CD4-positive, alpha-beta T cell (primary cell): ENCODE measurements at regions not wholly inside any gene's neighbourhood (a gene's known extent, or its start where the extent isn't known, plus 50 kb on each side); places are given as distances from the start of the nearest gene placed in this dataset.

Experiments
- ATAC-seq: fragments of 200-7000 bp; cut with Tn5 transposase; one replicate; pipeline ENCODE4 v1.10.0; 2022; ENCODE audit warnings: mild to moderate bottlenecking; ENCODE audit not compliant: poor library complexity
- CTCF ChIA-PET: fragments of 350-600 bp; sonication (Branson Sonifier 250); formaldehyde crosslinking; loops from one replicate; lab custom pipeline; 2021; ENCODE audit warnings: antibody characterized with exemption, inconsistent platforms; lab: Charles Lee
- POLR2A ChIA-PET: fragments of 350-600 bp; sonication (Branson Sonifier 250); formaldehyde crosslinking; loops from one replicate; lab custom pipeline; 2021; ENCODE audit warnings: antibody characterized with exemption, inconsistent platforms; lab: Charles Lee
- DNase-seq, 14 experiments: peaks; one replicate each; pipeline ENCODE4 v3.0.0-alpha.2; 2013 to 2020; ENCODE audit warnings: mixed read lengths in 2 of 14
- H3K27ac ChIP-seq, 2 donors: one replicate each; pipeline versions ENCODE4 v1.5.1 to v1.7.0; 2013; ENCODE audit warnings: low read length in 2 of 2, low read depth in 1 of 2, mild to moderate bottlenecking in 1 of 2
- H3K27me3 ChIP-seq, 2 experiments: 1 replicate in 1 of 2; 2 replicates in 1 of 2; pipeline versions ENCODE4 v1.6.1 to v1.7.0; 2013; ENCODE audit warnings: low read length in 2 of 2, control low read depth in 1 of 2, mild to moderate bottlenecking in 1 of 2, moderate library complexity in 1 of 2; ENCODE audit not compliant: insufficient read depth in 2 of 2, control insufficient read depth in 1 of 2
- H3K36me3 ChIP-seq: one replicate; pipeline ENCODE4 v1.6.1; 2013; ENCODE audit warnings: low read length, control low read depth; ENCODE audit not compliant: insufficient read depth
- H3K4me1 ChIP-seq: one replicate; pipeline ENCODE4 v1.6.1; 2013; ENCODE audit warnings: low read length, control low read depth; ENCODE audit not compliant: insufficient read depth
- H3K4me3 ChIP-seq: one replicate; pipeline ENCODE4 v1.5.1; 2013; ENCODE audit warnings: mild to moderate bottlenecking, low read length, moderate library complexity
- H3K9me3 ChIP-seq, 2 experiments: 1 replicate in 1 of 2; 2 replicates in 1 of 2; pipeline versions ENCODE4 v1.6.1 to v1.7.0; 2013; ENCODE audit warnings: low read length in 2 of 2, mild to moderate bottlenecking in 2 of 2, control low read depth in 1 of 2, moderate library complexity in 1 of 2; ENCODE audit not compliant: control insufficient read depth in 1 of 2, insufficient read depth in 1 of 2
- H3K27ac Mint-ChIP-seq: one replicate; pipeline ENCODE4 v1.8.0; 2020; ENCODE audit warnings: mixed read lengths
- H3K27me3 Mint-ChIP-seq: one replicate; pipeline ENCODE4 v1.8.0; 2021; ENCODE audit warnings: mixed read lengths
- H3K36me3 Mint-ChIP-seq: one replicate; pipeline ENCODE4 v1.8.0; 2021; ENCODE audit warnings: low read depth, mixed read lengths
- H3K4me1 Mint-ChIP-seq: one replicate; pipeline ENCODE4 v1.8.0; 2021; ENCODE audit warnings: low read depth, mixed read lengths
- H3K4me3 Mint-ChIP-seq: one replicate; pipeline ENCODE4 v1.8.0; 2020; ENCODE audit warnings: mild to moderate bottlenecking, mixed read lengths
- H3K9me3 Mint-ChIP-seq: one replicate; pipeline ENCODE4 v1.8.0; 2020; ENCODE audit warnings: mixed read lengths
- intact Hi-C, 2 experiments: fragments of 100-400 bp; cut with DNase I in 1 of 2; cut with micrococcal nuclease in 1 of 2; formaldehyde crosslinking; loops; one replicate each; pipeline versions ENCODE4 v1.15.1 to v1.9.0; 2023 to 2025; cut with DNase I, micrococcal nuclease
- TF ChIP-seq, protein P1 (sequence below): fragments of 200-600 bp; IDR thresholded peaks from one replicate; pipeline ENCODE4 v1.8.0; 2022; ENCODE audit warnings: antibody characterized with exemption, mild to moderate bottlenecking

DNA sequence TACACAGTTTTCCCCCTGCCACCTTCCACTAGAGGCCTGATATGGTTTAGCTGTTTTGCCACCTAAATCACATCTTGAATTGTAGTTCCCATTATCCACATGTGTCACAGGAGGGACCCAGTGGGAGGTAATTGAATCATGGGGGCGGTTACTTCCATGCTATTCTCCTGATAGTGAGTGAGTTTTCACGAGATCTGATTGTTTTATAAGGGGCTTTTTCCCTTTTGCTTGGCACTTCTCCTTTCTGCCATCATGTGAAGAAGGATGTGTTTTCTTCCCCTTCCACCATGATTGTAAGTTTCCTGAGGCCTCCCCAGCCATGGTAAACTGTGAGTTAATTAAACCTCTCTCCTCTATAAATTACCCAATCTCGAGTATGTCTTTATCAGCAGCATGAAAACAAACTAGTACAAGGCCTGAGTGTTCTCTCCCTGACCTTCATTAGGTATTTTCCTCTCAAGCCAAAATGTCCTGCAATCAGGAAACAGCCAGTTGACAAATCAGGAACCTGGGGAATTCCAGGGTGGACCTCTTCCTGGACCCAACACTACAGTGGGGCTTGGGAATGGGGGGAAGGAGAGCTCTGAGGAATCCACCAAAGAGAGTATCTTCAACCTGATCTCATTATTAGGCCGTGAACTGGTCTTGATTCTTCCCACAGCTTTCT lies 129.9 kb downstream of the TXNL1 start:
- intact Hi-C loops = no loop called here
- no peaks in the 10 kb centered on the region for H3K4me1 Mint-ChIP-seq
- no peak overlapping the region for H3K4me3 Mint-ChIP-seq
- DNase-seq (no peak), ATAC-seq (no peak)
- POLR2A ChIA-PET = no interaction called here
- TF ChIP-seq, protein P1, sequence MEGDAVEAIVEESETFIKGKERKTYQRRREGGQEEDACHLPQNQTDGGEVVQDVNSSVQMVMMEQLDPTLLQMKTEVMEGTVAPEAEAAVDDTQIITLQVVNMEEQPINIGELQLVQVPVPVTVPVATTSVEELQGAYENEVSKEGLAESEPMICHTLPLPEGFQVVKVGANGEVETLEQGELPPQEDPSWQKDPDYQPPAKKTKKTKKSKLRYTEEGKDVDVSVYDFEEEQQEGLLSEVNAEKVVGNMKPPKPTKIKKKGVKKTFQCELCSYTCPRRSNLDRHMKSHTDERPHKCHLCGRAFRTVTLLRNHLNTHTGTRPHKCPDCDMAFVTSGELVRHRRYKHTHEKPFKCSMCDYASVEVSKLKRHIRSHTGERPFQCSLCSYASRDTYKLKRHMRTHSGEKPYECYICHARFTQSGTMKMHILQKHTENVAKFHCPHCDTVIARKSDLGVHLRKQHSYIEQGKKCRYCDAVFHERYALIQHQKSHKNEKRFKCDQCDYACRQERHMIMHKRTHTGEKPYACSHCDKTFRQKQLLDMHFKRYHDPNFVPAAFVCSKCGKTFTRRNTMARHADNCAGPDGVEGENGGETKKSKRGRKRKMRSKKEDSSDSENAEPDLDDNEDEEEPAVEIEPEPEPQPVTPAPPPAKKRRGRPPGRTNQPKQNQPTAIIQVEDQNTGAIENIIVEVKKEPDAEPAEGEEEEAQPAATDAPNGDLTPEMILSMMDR = no peak
- Histone ChIP-seq H3K9me3 (no peaks in the 10 kb centered on the region), H3K36me3 (no peaks in the 10 kb centered on the region), H3K4me1 (no peaks in the 10 kb centered on the region), H3K27ac (no peak overlapping the region), H3K27me3 (no peaks in the 10 kb centered on the region), H3K4me3 (no peak overlapping the region)
- no peaks in the 10 kb centered on the region for H3K9me3 Mint-ChIP-seq
- no peaks in the 10 kb centered on the region for H3K36me3 Mint-ChIP-seq
- peaks cover 10% of the 10 kb centered on the region for H3K27me3 Mint-ChIP-seq
- CTCF ChIA-PET = no interaction called here
- H3K27ac Mint-ChIP-seq = no peak overlapping the region

DNA sequence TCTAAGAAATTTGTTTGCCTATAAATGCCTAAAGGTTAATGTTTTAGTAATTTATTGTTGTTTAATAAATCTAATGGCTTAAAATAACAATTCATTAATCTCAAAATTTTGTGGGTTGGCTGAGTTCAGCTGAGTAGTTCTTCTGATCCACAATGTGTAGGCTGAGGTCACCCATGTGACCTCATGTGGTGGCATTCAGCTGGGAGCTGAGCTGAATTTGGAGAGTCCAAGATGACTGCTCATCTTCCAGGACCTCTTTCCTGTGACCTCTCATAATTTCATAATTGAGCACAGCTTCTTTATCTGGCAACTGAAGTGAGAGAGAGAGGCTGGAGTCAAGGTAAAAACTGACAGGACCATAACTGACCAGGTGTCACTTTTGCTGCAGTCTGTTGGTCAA lies 132.4 kb downstream of the TXNL1 start:
- Mint-ChIP-seq H3K27ac (no peak overlapping the region), H3K9me3 (no peaks in the 10 kb centered on the region), H3K4me1 (no peaks in the 10 kb centered on the region), H3K4me3 (no peak overlapping the region), H3K27me3 (peaks cover 14% of the 10 kb centered on the region), H3K36me3 (no peaks in the 10 kb centered on the region)
- Histone ChIP-seq H3K4me1 (no peaks in the 10 kb centered on the region), H3K27me3 (no peaks in the 10 kb centered on the region), H3K4me3 (no peak overlapping the region), H3K36me3 (no peaks in the 10 kb centered on the region), H3K9me3 (no peaks in the 10 kb centered on the region), H3K27ac (no peak overlapping the region)
- ATAC-seq (no peak), DNase-seq (no peak)
- intact Hi-C loops = no loop called here
- CTCF ChIA-PET = no interaction called here
- POLR2A ChIA-PET = no interaction called here
- TF ChIP-seq, protein P1 = no peak

DNA sequence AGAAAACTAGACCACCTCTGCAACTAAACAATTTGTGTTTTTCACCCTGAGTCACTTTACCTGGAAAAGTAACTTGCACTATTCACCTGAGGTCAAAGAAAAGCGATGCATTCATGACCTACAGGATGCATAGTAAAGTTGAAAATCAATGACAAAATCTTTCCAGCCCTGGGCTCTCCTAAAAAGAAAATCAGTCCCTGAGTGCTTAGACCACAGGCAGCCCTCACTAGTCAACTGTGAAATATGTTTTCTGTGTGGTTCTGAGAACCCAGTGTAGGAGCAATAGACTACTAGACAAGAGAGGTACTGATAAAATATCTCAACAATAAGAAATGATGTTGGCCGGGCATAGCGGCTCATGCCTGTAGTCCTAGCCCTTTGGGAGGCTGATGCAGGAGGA lies 133.1 kb downstream of the TXNL1 start:
- no peak overlapping the region for H3K4me3 ChIP-seq
- H3K9me3 ChIP-seq = no peaks in the 10 kb centered on the region
- no peaks in the 10 kb centered on the region for H3K36me3 ChIP-seq
- H3K4me1 Mint-ChIP-seq = no peaks in the 10 kb centered on the region
- ATAC-seq (no peak), DNase-seq (no peak)
- H3K36me3 Mint-ChIP-seq = no peaks in the 10 kb centered on the region
- H3K9me3 Mint-ChIP-seq = no peaks in the 10 kb centered on the region
- ChIA-PET POLR2A (no interaction called here), CTCF (no interaction called here)
- intact Hi-C loops = no loop called here
- H3K4me3 Mint-ChIP-seq = no peak overlapping the region
- no peak overlapping the region for H3K27ac Mint-ChIP-seq
- no peaks in the 10 kb centered on the region for H3K27me3 ChIP-seq
- no peaks in the 10 kb centered on the region for H3K4me1 ChIP-seq
- TF ChIP-seq, protein P1 = no peak
- H3K27me3 Mint-ChIP-seq = peaks cover 14% of the 10 kb centered on the region
- no peak overlapping the region for H3K27ac ChIP-seq
